IPS-15b (cell line): ENCODE measurements at regions not wholly inside any gene's neighbourhood (a gene's known extent, or its start where the extent isn't known, plus 50 kb on each side); places are given as distances from the start of the nearest gene placed in this dataset.

ENCODE experiments used
- H3K27me3 ChIP-seq: one replicate; pipeline ENCODE4 v1.6.1; 2013; ENCODE audit warnings: low read length; ENCODE audit not compliant: control insufficient read depth, insufficient read depth
- H3K36me3 ChIP-seq: one replicate; pipeline ENCODE4 v1.6.1; 2013; ENCODE audit warnings: low read length; ENCODE audit not compliant: control insufficient read depth, insufficient read depth
- H3K4me1 ChIP-seq: one replicate; pipeline ENCODE4 v1.6.1; 2013; ENCODE audit warnings: mild to moderate bottlenecking, low read length; ENCODE audit not compliant: control insufficient read depth, insufficient read depth
- H3K4me3 ChIP-seq: one replicate; pipeline ENCODE4 v1.5.1; 2013; ENCODE audit warnings: low read depth, low read length
- H3K9ac ChIP-seq: one replicate; pipeline ENCODE4 v1.6.1; 2013; ENCODE audit warnings: low read depth, mild to moderate bottlenecking, low read length
- H3K9me3 ChIP-seq: one replicate; pipeline ENCODE4 v1.6.1; 2013; ENCODE audit warnings: mild to moderate bottlenecking, low read length; ENCODE audit not compliant: control insufficient read depth, insufficient read depth

DNA sequence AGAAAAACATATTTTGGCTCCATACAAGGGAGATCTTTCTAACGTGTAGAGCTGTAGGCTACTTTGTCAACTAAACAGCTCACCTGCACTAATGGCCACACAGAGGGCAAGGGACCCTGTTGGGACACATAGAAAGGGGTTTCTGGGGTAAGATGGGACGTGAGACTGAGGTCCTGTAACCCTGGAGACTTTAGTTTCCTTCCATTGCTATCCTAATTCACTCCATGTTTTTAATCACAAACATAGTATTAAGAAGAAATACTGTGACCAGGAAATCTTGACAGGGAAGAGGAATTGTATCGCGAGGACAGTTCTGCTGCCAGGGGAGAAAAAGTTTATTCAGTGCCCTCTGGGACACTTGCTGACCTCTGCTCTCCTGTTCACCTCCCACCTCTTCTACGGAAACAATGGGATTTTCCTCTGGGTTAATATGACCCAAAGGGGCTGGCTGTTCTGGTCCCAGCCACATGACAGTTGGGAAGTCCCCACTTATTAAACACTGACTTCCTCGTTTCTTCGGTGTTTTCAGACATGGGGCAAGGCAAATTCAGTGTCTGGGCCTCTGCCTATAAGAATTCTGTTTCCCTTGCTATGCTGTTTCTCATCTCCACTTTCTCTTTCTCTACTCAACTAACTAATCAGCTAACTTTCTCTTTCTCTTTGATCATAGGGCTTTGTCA, 106.9 kb upstream of the SEMA6A start:
- H3K27me3 ChIP-seq = no peaks in the 10 kb centered on the region
- no peak overlapping the region for H3K4me3 ChIP-seq
- no peak overlapping the region for H3K9ac ChIP-seq
- peaks cover under 1% of the 10 kb centered on the region for H3K4me1 ChIP-seq
- no peaks in the 10 kb centered on the region for H3K36me3 ChIP-seq
- no peaks in the 10 kb centered on the region for H3K9me3 ChIP-seq

DNA sequence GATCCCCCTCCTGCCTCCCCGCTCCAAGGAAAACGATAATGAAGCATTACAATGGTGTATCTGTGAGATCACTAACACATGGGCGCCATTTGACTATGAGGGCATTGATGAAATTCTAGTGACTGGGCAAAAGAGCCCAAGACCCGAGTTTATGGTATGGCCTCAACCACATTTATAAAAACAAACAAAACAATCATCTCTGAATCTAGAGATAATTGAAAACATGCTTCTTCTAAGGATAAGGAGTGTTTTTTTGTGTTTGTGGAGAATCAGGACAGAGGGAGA, 100.9 kb upstream of the SEMA6A start:
- H3K4me1 ChIP-seq = no peaks in the 10 kb centered on the region
- no peak overlapping the region for H3K9ac ChIP-seq
- no peak overlapping the region for H3K4me3 ChIP-seq
- no peaks in the 10 kb centered on the region for H3K9me3 ChIP-seq
- H3K36me3 ChIP-seq = no peaks in the 10 kb centered on the region
- H3K27me3 ChIP-seq = no peaks in the 10 kb centered on the region

DNA sequence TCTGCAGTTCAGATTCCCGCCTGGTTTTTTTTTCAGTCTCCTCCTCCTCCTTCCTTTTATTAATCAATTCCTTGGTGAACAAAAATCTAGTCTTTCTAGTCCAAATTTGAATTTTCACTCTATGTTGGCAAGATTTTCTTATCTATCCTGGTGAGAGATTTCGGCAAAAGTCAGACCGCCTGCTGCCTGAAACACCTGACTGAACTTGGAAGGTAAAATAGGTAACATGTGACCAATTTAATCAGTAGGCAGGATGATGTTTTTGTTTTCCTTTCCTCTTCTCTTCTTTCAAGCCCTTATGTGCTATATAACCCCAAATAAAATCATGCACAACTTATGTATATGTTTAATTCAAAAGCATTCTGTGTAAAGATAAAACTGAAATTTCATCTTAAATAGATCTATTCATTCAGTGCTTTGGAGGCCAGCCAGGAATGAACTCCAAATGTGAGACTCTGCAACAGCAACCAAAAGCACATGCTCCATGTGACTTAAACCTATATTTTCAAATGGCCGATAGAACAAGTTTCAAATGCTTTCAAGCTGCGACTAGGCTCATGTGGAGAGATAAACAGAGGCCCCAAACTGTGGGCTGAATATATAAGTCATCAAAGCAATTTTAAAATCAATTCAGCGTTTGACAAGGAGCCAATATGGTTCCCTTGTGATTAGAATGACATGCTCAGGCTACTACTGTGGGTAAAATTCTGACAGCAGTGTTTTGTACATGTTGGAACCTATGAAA, 100.4 kb upstream of the SEMA6A start:
- Histone ChIP-seq H3K9me3 (no peaks in the 10 kb centered on the region), H3K9ac (no peak overlapping the region), H3K4me3 (no peak overlapping the region), H3K36me3 (no peaks in the 10 kb centered on the region), H3K27me3 (no peaks in the 10 kb centered on the region), H3K4me1 (no peaks in the 10 kb centered on the region)

DNA sequence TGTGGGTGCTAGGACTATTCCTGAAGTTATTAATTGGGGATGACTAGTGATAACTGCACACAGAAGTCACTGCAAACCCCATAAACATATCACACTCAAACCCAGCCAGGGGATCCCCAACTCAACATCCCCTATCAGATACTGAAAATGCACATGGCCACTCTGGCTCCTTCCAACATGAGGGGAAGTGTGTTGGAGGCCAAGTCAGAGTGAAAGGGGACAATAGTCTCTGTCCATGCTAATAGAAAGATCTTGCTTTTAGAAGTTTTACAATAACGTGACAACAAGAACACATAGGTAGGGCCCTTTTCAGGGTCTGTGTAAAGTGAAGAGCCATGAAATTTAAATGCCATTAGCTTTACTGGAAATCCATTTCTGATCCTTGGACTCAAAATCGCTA, 98.8 kb upstream of the SEMA6A start:
- Histone ChIP-seq H3K36me3 (no peaks in the 10 kb centered on the region), H3K9ac (no peak overlapping the region), H3K27me3 (no peaks in the 10 kb centered on the region), H3K4me1 (no peaks in the 10 kb centered on the region), H3K9me3 (no peaks in the 10 kb centered on the region), H3K4me3 (no peak overlapping the region)

DNA sequence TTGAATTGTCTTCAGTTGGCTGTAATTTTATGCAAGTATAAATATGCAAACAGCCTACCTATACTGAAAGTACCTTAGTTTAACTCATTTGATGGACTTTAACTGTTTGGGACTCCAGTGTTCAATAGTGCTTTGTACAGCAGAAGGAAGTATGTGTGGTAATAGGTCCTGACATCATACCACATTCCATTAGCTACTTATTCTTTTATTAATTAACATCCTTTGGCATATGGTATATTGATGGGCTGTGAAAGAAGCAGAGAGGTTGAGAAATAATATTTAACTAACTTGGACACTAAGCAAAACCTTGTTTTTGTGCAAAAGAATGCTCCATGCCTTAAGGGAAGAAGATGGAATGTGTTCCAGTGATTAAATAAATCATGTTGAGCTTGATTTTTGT, 97.6 kb upstream of the SEMA6A start:
- Histone ChIP-seq H3K4me1 (no peaks in the 10 kb centered on the region), H3K27me3 (no peaks in the 10 kb centered on the region), H3K9me3 (no peaks in the 10 kb centered on the region), H3K36me3 (no peaks in the 10 kb centered on the region), H3K4me3 (no peak overlapping the region), H3K9ac (no peak overlapping the region)

GRCh38 chr5:116671211-116671736, 96.7 kb upstream of the SEMA6A start:
- Histone ChIP-seq H3K9ac (no peak overlapping the region), H3K4me3 (no peak overlapping the region), H3K4me1 (no peaks in the 10 kb centered on the region), H3K9me3 (no peaks in the 10 kb centered on the region), H3K36me3 (no peaks in the 10 kb centered on the region), H3K27me3 (no peaks in the 10 kb centered on the region)

- no peaks in the 10 kb centered on the region for H3K9me3 ChIP-seq
- no peaks in the 10 kb centered on the region for H3K4me1 ChIP-seq
- H3K9ac ChIP-seq = no peak overlapping the region
- H3K4me3 ChIP-seq = no peak overlapping the region
- no peaks in the 10 kb centered on the region for H3K27me3 ChIP-seq
- H3K36me3 ChIP-seq = no peaks in the 10 kb centered on the region
These were observed 94.8 kb upstream of the SEMA6A start for GRCh38 chr5:116669261-116670031.

- H3K4me1 ChIP-seq = no peaks in the 10 kb centered on the region
- no peaks in the 10 kb centered on the region for H3K27me3 ChIP-seq
- H3K9me3 ChIP-seq = no peaks in the 10 kb centered on the region
- no peaks in the 10 kb centered on the region for H3K36me3 ChIP-seq
- no peak overlapping the region for H3K9ac ChIP-seq
- no peak overlapping the region for H3K4me3 ChIP-seq
These were observed 93.8 kb upstream of the SEMA6A start for GRCh38 chr5:116668390-116668789.

DNA sequence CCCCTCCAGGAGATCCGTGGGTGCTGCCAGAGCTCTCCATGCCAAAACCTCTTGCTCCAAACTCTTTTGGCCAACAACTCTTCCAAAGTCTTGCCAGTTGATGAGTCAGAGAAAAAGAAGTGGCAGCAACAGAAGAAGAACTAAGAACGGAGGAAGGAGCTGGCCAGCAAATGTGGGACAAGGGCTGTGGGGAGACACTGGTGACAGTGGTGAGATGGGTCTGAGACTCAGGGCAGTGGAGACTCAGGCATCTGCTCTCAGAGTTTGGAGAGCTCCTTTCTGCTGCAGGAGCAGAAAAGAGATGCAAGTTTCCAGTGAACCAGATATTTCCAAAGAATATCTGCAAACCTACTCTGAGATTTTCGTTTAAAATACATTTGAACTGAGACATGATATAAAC, 92.3 kb upstream of the SEMA6A start:
- no peaks in the 10 kb centered on the region for H3K36me3 ChIP-seq
- no peaks in the 10 kb centered on the region for H3K9me3 ChIP-seq

DNA sequence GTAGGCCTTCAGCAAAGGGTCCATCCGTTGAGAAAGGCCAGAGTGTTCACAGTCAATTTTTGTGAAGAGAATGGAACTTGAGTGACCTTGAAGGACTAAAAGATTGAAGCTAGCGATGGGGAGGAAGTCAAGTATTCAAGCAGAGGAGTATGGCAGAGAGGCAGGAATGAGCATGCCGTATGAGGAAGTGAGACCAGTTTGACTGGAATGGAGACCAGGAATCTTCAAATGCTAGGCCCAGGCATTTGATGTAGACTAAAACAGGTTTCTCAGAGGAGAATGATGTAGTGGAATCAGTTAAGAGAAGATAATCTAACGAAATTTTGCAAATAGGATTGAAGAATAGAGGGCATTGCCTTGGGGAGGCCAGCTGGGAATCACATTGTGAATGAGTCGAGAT, 90.4 kb upstream of the SEMA6A start:
- no peak overlapping the region for H3K9ac ChIP-seq
- H3K4me1 ChIP-seq = no peaks in the 10 kb centered on the region
- H3K9me3 ChIP-seq = peaks cover 9% of the 10 kb centered on the region
- no peak overlapping the region for H3K4me3 ChIP-seq
- no peaks in the 10 kb centered on the region for H3K36me3 ChIP-seq
- H3K27me3 ChIP-seq = no peaks in the 10 kb centered on the region

More for the DNA sequence above, 92.3 kb upstream of the SEMA6A start:
- Histone ChIP-seq H3K4me3 (no peak overlapping the region), H3K9ac (no peak overlapping the region), H3K27me3 (no peaks in the 10 kb centered on the region), H3K4me1 (no peaks in the 10 kb centered on the region)

- Histone ChIP-seq H3K9ac (no peak overlapping the region), H3K36me3 (no peaks in the 10 kb centered on the region), H3K4me3 (no peak overlapping the region), H3K4me1 (no peaks in the 10 kb centered on the region), H3K27me3 (no peaks in the 10 kb centered on the region), H3K9me3 (peaks cover 9% of the 10 kb centered on the region)
These were observed 88.5 kb upstream of the SEMA6A start for GRCh38 chr5:116663081-116663480.

- Histone ChIP-seq H3K27me3 (no peaks in the 10 kb centered on the region), H3K4me1 (peaks cover 4% of the 10 kb centered on the region), H3K36me3 (no peaks in the 10 kb centered on the region), H3K4me3 (no peak overlapping the region), H3K9ac (no peak overlapping the region), H3K9me3 (peaks cover 9% of the 10 kb centered on the region)
These were observed 86.8 kb upstream of the SEMA6A start for GRCh38 chr5:116661419-116661818.
